HCT116 (cell line): ENCODE measurements at regions not wholly inside any gene's neighbourhood (a gene's known extent, or its start where the extent isn't known, plus 50 kb on each side); places are given as distances from the start of the nearest gene placed in this dataset.

Source experiments
- ATAC-seq: fragments of 200-7000 bp; cut with Tn5 transposase; 2 replicates; pipeline ENCODE4 v1.9.1; 2020; ENCODE audit warnings: mild to moderate bottlenecking, moderate library complexity
- BruUV-seq: library from RNA; stranded (reverse); fragments of 400-500 nt; replicated peaks from 2 replicates; lab custom pipeline; 2021; lab: Mats Ljungman, UMichigan
- CTCF ChIA-PET: fragments of 300-600 bp; sonication (Branson Sonifier 250); formaldehyde crosslinking; loops from one replicate; lab custom pipeline; 2021; ENCODE audit warnings: antibody characterized with exemption; lab: Charles Lee
- POLR2A ChIA-PET: fragments of 300-600, 350-600 bp; sonication (Branson Sonifier 250); formaldehyde crosslinking; loops from one replicate; lab custom pipeline; 2021; ENCODE audit warnings: antibody characterized with exemption; lab: Charles Lee
- RAD21 ChIA-PET, 2 experiments: fragments of 300-600 bp; sonication (Branson Sonifier 250); formaldehyde crosslinking; loops; one replicate each; lab custom pipeline; 2023; ENCODE audit warnings: low total read pairs in 2 of 2; ENCODE audit not compliant: uncharacterized antibody in 2 of 2, unreplicated experiment in 2 of 2, low non-redundant PET in 1 of 2; lab: Charles Lee
- DNase-seq: peaks from one replicate; pipeline ENCODE4 v3.0.0-alpha.2; 2010; ENCODE audit warnings: low read depth, low spot score
- H2AFZ ChIP-seq: fragments of 200-600 bp; shearing (Covaris generic), sonication (generic); 2 replicates; pipeline ENCODE4 v1.6.1; 2017; ENCODE audit warnings: low read depth, mixed run types, mixed read lengths, antibody characterized with exemption, low read length; ENCODE audit not compliant: poor library complexity, severe bottlenecking
- H3K27ac ChIP-seq: 2 replicates; pipeline ENCODE4 v1.5.1; 2012; ENCODE audit warnings: low read depth, low read length
- H3K27me3 ChIP-seq: fragments of 200-600 bp; sonication (generic); 2 replicates; pipeline ENCODE4 v1.6.1; 2016; ENCODE audit warnings: mixed run types, low read length, mixed read lengths; ENCODE audit not compliant: insufficient read depth
- H3K36me3 ChIP-seq, 2 experiments: fragments of 200-500 bp in 1 of 2; fragments of 200-600 bp in 1 of 2; sonication (Bioruptor generic) in 1 of 2; sonication (generic) in 1 of 2; 2 replicates each; pipeline versions ENCODE4 v1.5.1 to v1.6.1; 2014 to 2016; ENCODE audit warnings: low read length in 2 of 2, inconsistent platforms in 1 of 2, mixed read lengths in 1 of 2, mixed run types in 1 of 2; ENCODE audit not compliant: insufficient read depth in 2 of 2, control insufficient read depth in 1 of 2
- H3K4me1 ChIP-seq, 2 experiments: fragments of 200-600 bp in 1 of 2; sonication (generic) in 1 of 2; 2 replicates each; pipeline versions ENCODE4 v1.5.1 to v1.6.1; 2012 to 2017; ENCODE audit warnings: low read length in 2 of 2, inconsistent platforms in 1 of 2, mild to moderate bottlenecking in 1 of 2, mixed read lengths in 1 of 2, mixed run types in 1 of 2, moderate library complexity in 1 of 2; ENCODE audit not compliant: insufficient read depth in 2 of 2, control insufficient read depth in 1 of 2
- H3K4me2 ChIP-seq: fragments of 200-600 bp; sonication (generic); 2 replicates; pipeline ENCODE4 v1.6.1; 2017; ENCODE audit warnings: mixed run types, low read length, mixed read lengths
- H3K4me3 ChIP-seq, 2 experiments: fragments of 200-600 bp in 1 of 2; sonication (generic) in 1 of 2; replicated peaks in 1 of 2; 2 replicates each; pipeline ENCODE4 v1.5.1; 2011 to 2016; ENCODE audit warnings: low read length in 2 of 2, control low read depth in 1 of 2, low read depth in 1 of 2, mild to moderate bottlenecking in 1 of 2, mixed read lengths in 1 of 2, mixed run types in 1 of 2
- H3K79me2 ChIP-seq: fragments of 200-600 bp; sonication (generic); 2 replicates; pipeline ENCODE4 v1.6.1; 2017; ENCODE audit warnings: mild to moderate bottlenecking, mixed run types, low read length, moderate library complexity, mixed read lengths; ENCODE audit not compliant: insufficient read depth
- H3K9ac ChIP-seq: fragments of 200-600 bp; sonication (generic); 2 replicates; pipeline ENCODE4 v1.6.1; 2016; ENCODE audit warnings: low read length, mixed read lengths
- H3K9me2 ChIP-seq: fragments of 200-600 bp; sonication (generic), shearing (Covaris generic); 2 replicates; pipeline ENCODE4 v1.6.1; 2017; ENCODE audit warnings: mixed run types, mild to moderate bottlenecking, moderate library complexity; ENCODE audit not compliant: insufficient read depth
- H3K9me3 ChIP-seq, 2 experiments: fragments of 200-500 bp in 1 of 2; fragments of 200-600 bp in 1 of 2; sonication (Bioruptor generic) in 1 of 2; sonication (generic) in 1 of 2; 2 replicates each; pipeline ENCODE4 v1.6.1; 2014 to 2017; ENCODE audit warnings: low read length in 2 of 2, mixed read lengths in 2 of 2, inconsistent platforms in 1 of 2, low read depth in 1 of 2, mild to moderate bottlenecking in 1 of 2, mixed run types in 1 of 2, moderate library complexity in 1 of 2; ENCODE audit not compliant: control insufficient read depth in 1 of 2, insufficient read depth in 1 of 2
- H4K20me1 ChIP-seq: fragments of 200-600 bp; sonication (generic), shearing (Covaris generic); 2 replicates; pipeline ENCODE4 v1.6.1; 2017; ENCODE audit warnings: mixed run types, mild to moderate bottlenecking, moderate library complexity; ENCODE audit not compliant: insufficient read depth
- ATF3 ChIP-seq: IDR thresholded peaks from 2 replicates; pipeline ENCODE4 v1.6.1; 2012
- CEBPB ChIP-seq: IDR thresholded peaks from 2 replicates; pipeline ENCODE4 v1.6.1; 2012; ENCODE audit warnings: low read depth
- ELF1 ChIP-seq: IDR thresholded peaks from 2 replicates; pipeline ENCODE4 v1.6.1; 2012; ENCODE audit warnings: low read depth, borderline replicate concordance
- EZH2phosphoT487 ChIP-seq: fragments of 200-600 bp; IDR thresholded peaks from 2 replicates; pipeline ENCODE4 v1.6.1; 2018; ENCODE audit warnings: antibody characterized with exemption, borderline replicate concordance
- POLR2AphosphoS5 ChIP-seq: IDR thresholded peaks from 2 replicates; pipeline ENCODE4 v1.6.1; 2011; ENCODE audit warnings: mild to moderate bottlenecking, low read depth, low read length, moderate library complexity
- RAD21 ChIP-seq: IDR thresholded peaks from 2 replicates; pipeline ENCODE4 v1.6.1; 2012; ENCODE audit warnings: low read depth, mild to moderate bottlenecking
- REST ChIP-seq: IDR thresholded peaks from 2 replicates; pipeline ENCODE4 v1.6.1; 2012; ENCODE audit warnings: low read depth
- SP1 ChIP-seq: IDR thresholded peaks from 2 replicates; pipeline ENCODE4 v1.6.1; 2012; ENCODE audit warnings: low read depth
- SRF ChIP-seq: IDR thresholded peaks from 2 replicates; pipeline ENCODE4 v1.6.1; 2012; ENCODE audit warnings: low read depth
- TCF7L2 ChIP-seq: IDR thresholded peaks from 2 replicates; pipeline ENCODE4 v1.7.0; 2011; ENCODE audit warnings: borderline replicate concordance, inconsistent platforms; ENCODE audit not compliant: insufficient read depth, insufficient read length; ENCODE audit errors: extremely low read depth
- YY1 ChIP-seq: IDR thresholded peaks from 2 replicates; pipeline ENCODE4 v1.6.1; 2011; ENCODE audit warnings: low read length, low read depth, moderate library complexity, mild to moderate bottlenecking; ENCODE audit not compliant: insufficient replicate concordance; ENCODE audit errors: extremely low read depth
- intact Hi-C: fragments of 100-400 bp; cut with micrococcal nuclease; formaldehyde crosslinking; loops from 2 replicates; pipeline ENCODE4 v1.10.0; 2022

- no peak for ATAC-seq
- CTCF ChIA-PET, result no interaction called here
- BruUV-seq, result no TSS peak
- Histone ChIP-seq H3K27ac (no peak overlapping the region), H2AFZ (no peak overlapping the region), H3K9me2 (no peaks in the 10 kb centered on the region), H3K4me3 (no peak overlapping the region)
- no peak for TF ChIP-seq CEBPB
- TF ChIP-seq ATF3, result no peak
- no peak for TF ChIP-seq ELF1
- TF ChIP-seq EZH2phosphoT487, result no peak
- TF ChIP-seq POLR2AphosphoS5, result no peak
- TF ChIP-seq REST, result no peak
- no peak for TF ChIP-seq SRF
- TF ChIP-seq YY1, result no peak
- TF ChIP-seq TCF7L2, result no peak
- TF ChIP-seq SP1, result no peak
- no peak for TF ChIP-seq RAD21
- TF ChIP-seq, all 23 proteins: peak for 0
- no peak for DNase-seq
- Histone ChIP-seq H3K36me3 (no peaks in the 10 kb centered on the region), H3K4me2 (no peak overlapping the region), H3K4me1 (no peaks in the 10 kb centered on the region), H3K27me3 (no peaks in the 10 kb centered on the region), H4K20me1 (no peaks in the 10 kb centered on the region), H3K9me3 (no peaks in the 10 kb centered on the region), H3K79me2 (no peaks in the 10 kb centered on the region), H3K9ac (no peak overlapping the region)
- POLR2A ChIA-PET, result no interaction called here
- RAD21 ChIA-PET, result no interaction called here
- intact Hi-C loops, result no loop called here
Observed at GRCh38 chr6:81856872-81857271, 104.4 kb upstream of the TENT5A start.
